Ectodermal cell (in vitro differentiated cells): ENCODE measurements at regions not wholly inside any gene's neighbourhood (a gene's known extent, or its start where the extent isn't known, plus 50 kb on each side); places are given as distances from the start of the nearest gene placed in this dataset.

Source experiments
- H3K27ac ChIP-seq: 2 replicates; pipeline ENCODE4 v1.7.0; 2013; ENCODE audit warnings: mild to moderate bottlenecking, low read depth, low read length; ENCODE audit not compliant: insufficient read depth, poor library complexity, severe bottlenecking
- H3K27me3 ChIP-seq: 2 replicates; pipeline ENCODE4 v1.7.0; 2013; ENCODE audit warnings: mild to moderate bottlenecking, low read length; ENCODE audit not compliant: insufficient read depth, control insufficient read depth, poor library complexity, severe bottlenecking
- H3K36me3 ChIP-seq: one replicate; pipeline ENCODE4 v1.7.0; 2013; ENCODE audit warnings: low read length; ENCODE audit not compliant: control insufficient read depth, insufficient read depth
- H3K4me1 ChIP-seq: one replicate; pipeline ENCODE4 v1.7.0; 2013; ENCODE audit warnings: low read length; ENCODE audit not compliant: control insufficient read depth, insufficient read depth
- H3K4me3 ChIP-seq: 2 replicates; pipeline ENCODE4 v1.7.0; 2013; ENCODE audit warnings: low read depth, low read length, control low read depth; ENCODE audit not compliant: insufficient read depth
- H3K9me3 ChIP-seq: 2 replicates; pipeline ENCODE4 v1.7.0; 2013; ENCODE audit warnings: mild to moderate bottlenecking, low read length, moderate library complexity; ENCODE audit not compliant: control insufficient read depth
- WGBS, 2 experiments: methylation state at CpG; one replicate each; pipeline ENCODE4 v1.1.7; 2013; ENCODE audit warnings: missing lambda C conversion rate in 2 of 2; 5-methylcytosine and 5-hydroxymethylcytosine counted together

- no peak overlapping the region for H3K27ac ChIP-seq
- 85 to 100% methylated on average over 1 of the region's 1 CpG for WGBS, 2 experiments
- H3K27me3 ChIP-seq = no peaks in the 10 kb centered on the region
- H3K4me1 ChIP-seq = peaks cover 19% of the 10 kb centered on the region
- no peak overlapping the region for H3K4me3 ChIP-seq
- H3K9me3 ChIP-seq = no peaks in the 10 kb centered on the region
- no peaks in the 10 kb centered on the region for H3K36me3 ChIP-seq
Observed at GRCh38 chr9:694092-694402, 147.4 kb upstream of the DMRT1 start.

GRCh38 chr9:694403-695154, 146.9 kb upstream of the DMRT1 start:
- H3K4me1 ChIP-seq = peaks cover 19% of the 10 kb centered on the region
- 87 to 89% methylated on average over 8 of the region's 8 CpGs for WGBS, 2 experiments
- no peaks in the 10 kb centered on the region for H3K36me3 ChIP-seq
- no peak overlapping the region for H3K27ac ChIP-seq
- H3K27me3 ChIP-seq = no peaks in the 10 kb centered on the region
- H3K9me3 ChIP-seq = no peaks in the 10 kb centered on the region
- no peak overlapping the region for H3K4me3 ChIP-seq

GRCh38 chr9:695252-695651, 146.2 kb upstream of the DMRT1 start:
- Histone ChIP-seq H3K36me3 (no peaks in the 10 kb centered on the region), H3K9me3 (no peaks in the 10 kb centered on the region), H3K4me1 (peaks cover 16% of the 10 kb centered on the region), H3K27me3 (no peaks in the 10 kb centered on the region), H3K27ac (no peak overlapping the region), H3K4me3 (no peak overlapping the region)
- WGBS, 2 experiments = 82 to 97% methylated on average over 3 to 4 of the region's 4 CpGs

- Histone ChIP-seq H3K27me3 (no peaks in the 10 kb centered on the region), H3K36me3 (no peaks in the 10 kb centered on the region), H3K4me3 (no peak overlapping the region), H3K27ac (no peak overlapping the region), H3K9me3 (no peaks in the 10 kb centered on the region), H3K4me1 (peaks cover 9% of the 10 kb centered on the region)
- WGBS, 2 experiments = 82 to 89% methylated on average over 6 to 9 of the region's 9 CpGs
Observed at GRCh38 chr9:696332-697323, 144.9 kb upstream of the DMRT1 start.

GRCh38 chr9:698276-698675, 143.2 kb upstream of the DMRT1 start:
- no peak overlapping the region for H3K27ac ChIP-seq

GRCh38 chr9:698954-699353, 142.5 kb upstream of the DMRT1 start:
- no peak overlapping the region for H3K27ac ChIP-seq
- H3K36me3 ChIP-seq = no peaks in the 10 kb centered on the region
- H3K27me3 ChIP-seq = no peaks in the 10 kb centered on the region
- H3K9me3 ChIP-seq = no peaks in the 10 kb centered on the region
- H3K4me3 ChIP-seq = no peak overlapping the region
- no peaks in the 10 kb centered on the region for H3K4me1 ChIP-seq
- 62 to 68% methylated on average over 6 of the region's 6 CpGs for WGBS, 2 experiments

More at GRCh38 chr9:698276-698675, 143.2 kb upstream of the DMRT1 start:
- H3K27me3 ChIP-seq = no peaks in the 10 kb centered on the region
- no peak overlapping the region for H3K4me3 ChIP-seq
- no peaks in the 10 kb centered on the region for H3K36me3 ChIP-seq
- peaks cover 3% of the 10 kb centered on the region for H3K4me1 ChIP-seq
- no peaks in the 10 kb centered on the region for H3K9me3 ChIP-seq
- 91 to 95% methylated on average over 5 of the region's 5 CpGs for WGBS, 2 experiments

- Histone ChIP-seq H3K4me1 (no peaks in the 10 kb centered on the region), H3K27me3 (no peaks in the 10 kb centered on the region), H3K36me3 (no peaks in the 10 kb centered on the region), H3K9me3 (no peaks in the 10 kb centered on the region), H3K4me3 (no peak overlapping the region), H3K27ac (no peak overlapping the region)
- WGBS, 2 experiments = 89% methylated on average over 1 of the region's 1 CpG; no CpG with 5 or more reads in 1 of the 2 experiments
Observed at GRCh38 chr9:699396-699795, 142.1 kb upstream of the DMRT1 start.

- 91 to 94% methylated on average over 8 to 9 of the region's 9 CpGs for WGBS, 2 experiments
- no peak overlapping the region for H3K4me3 ChIP-seq
- H3K9me3 ChIP-seq = no peaks in the 10 kb centered on the region
- no peaks in the 10 kb centered on the region for H3K4me1 ChIP-seq
- no peaks in the 10 kb centered on the region for H3K27me3 ChIP-seq
- no peaks in the 10 kb centered on the region for H3K36me3 ChIP-seq
- H3K27ac ChIP-seq = no peak overlapping the region
Observed at GRCh38 chr9:700365-701282, 140.9 kb upstream of the DMRT1 start.

- H3K36me3 ChIP-seq = no peaks in the 10 kb centered on the region
- H3K4me3 ChIP-seq = no peak overlapping the region
- WGBS, 2 experiments = 96 to 97% methylated on average over 2 of the region's 2 CpGs
- H3K27ac ChIP-seq = no peak overlapping the region
- H3K9me3 ChIP-seq = no peaks in the 10 kb centered on the region
- H3K4me1 ChIP-seq = no peaks in the 10 kb centered on the region
- H3K27me3 ChIP-seq = peaks cover 22% of the 10 kb centered on the region
Observed at GRCh38 chr9:703392-703791, 138.1 kb upstream of the DMRT1 start.
